KMS-11 (cell line): ENCODE measurements at regions not wholly inside any gene's neighbourhood (a gene's known extent, or its start where the extent isn't known, plus 50 kb on each side); places are given as distances from the start of the nearest gene placed in this dataset.

ENCODE experiments used
- H2AFZ ChIP-seq: fragments of 200-600 bp; sonication (generic); 2 replicates; pipeline ENCODE4 v1.6.1; 2016; ENCODE audit warnings: antibody characterized with exemption, mixed run types, low read depth
- H3K27ac ChIP-seq: fragments of 200-600 bp; sonication (generic); 2 replicates; pipeline ENCODE4 v1.6.1; 2016; ENCODE audit warnings: mild to moderate bottlenecking, mixed run types
- H3K27me3 ChIP-seq: fragments of 200-600 bp; sonication (generic); 2 replicates; pipeline ENCODE4 v1.6.1; 2017; ENCODE audit warnings: mild to moderate bottlenecking, low read depth, mixed run types, moderate library complexity; ENCODE audit not compliant: insufficient read depth
- H3K36me3 ChIP-seq: fragments of 200-600 bp; sonication (generic); 2 replicates; pipeline ENCODE4 v1.6.1; 2017; ENCODE audit warnings: mild to moderate bottlenecking, mixed run types; ENCODE audit not compliant: insufficient read depth
- H3K4me1 ChIP-seq: fragments of 200-600 bp; sonication (generic); 2 replicates; pipeline ENCODE4 v1.6.1; 2016; ENCODE audit warnings: mild to moderate bottlenecking, low read depth, mixed run types; ENCODE audit not compliant: poor library complexity, severe bottlenecking
- H3K4me2 ChIP-seq: fragments of 200-600 bp; sonication (generic); 2 replicates; pipeline ENCODE4 v1.7.0; 2016; ENCODE audit warnings: mild to moderate bottlenecking, mixed run types
- H3K4me3 ChIP-seq: fragments of 200-600 bp; sonication (generic); IDR thresholded peaks from 2 replicates; pipeline ENCODE4 v1.6.1; 2017; ENCODE audit warnings: low read depth, low read length, mixed read lengths; ENCODE audit not compliant: insufficient read depth
- H3K79me2 ChIP-seq: fragments of 200-600 bp; sonication (generic); 2 replicates; pipeline ENCODE4 v1.6.1; 2016; ENCODE audit warnings: low read depth, mixed run types; ENCODE audit not compliant: insufficient read depth
- H3K9ac ChIP-seq: fragments of 200-600 bp; sonication (generic); 2 replicates; pipeline ENCODE4 v1.6.1; 2016; ENCODE audit warnings: mild to moderate bottlenecking, mixed run types
- H4K20me1 ChIP-seq: fragments of 200-600 bp; sonication (generic); 2 replicates; pipeline ENCODE4 v1.6.1; 2016; ENCODE audit warnings: mild to moderate bottlenecking, mixed run types; ENCODE audit not compliant: insufficient read depth
- CTCF ChIP-seq: fragments of 200-600 bp; sonication (generic); conservative IDR thresholded peaks from 2 replicates; pipeline ENCODE4 v1.6.1; 2017; ENCODE audit warnings: low read depth, mild to moderate bottlenecking, antibody characterized with exemption, low read length, moderate library complexity, mixed read lengths

GRCh38 chr6:124901084-124901483 is 61.2 kb upstream of the RNF217 start:
- Histone ChIP-seq H3K4me1 (no peaks in the 10 kb centered on the region), H3K36me3 (no peaks in the 10 kb centered on the region), H3K79me2 (no peaks in the 10 kb centered on the region), H3K4me2 (no peak overlapping the region), H3K27me3 (no peaks in the 10 kb centered on the region), H3K27ac (no peak overlapping the region), H2AFZ (no peak overlapping the region), H3K4me3 (no peak overlapping the region), H4K20me1 (no peaks in the 10 kb centered on the region), H3K9ac (no peak overlapping the region)
- no peak for TF ChIP-seq CTCF

GRCh38 chr6:124903797-124904196 is 58.4 kb upstream of the RNF217 start:
- Histone ChIP-seq H3K4me1 (no peaks in the 10 kb centered on the region), H3K4me3 (no peak overlapping the region), H3K36me3 (no peaks in the 10 kb centered on the region), H3K27me3 (no peaks in the 10 kb centered on the region), H3K4me2 (no peak overlapping the region), H4K20me1 (no peaks in the 10 kb centered on the region), H3K9ac (no peak overlapping the region), H3K27ac (no peak overlapping the region), H3K79me2 (no peaks in the 10 kb centered on the region), H2AFZ (no peak overlapping the region)
- no peak for TF ChIP-seq CTCF

GRCh38 chr6:124907596-124907995 is 54.6 kb upstream of the RNF217 start:
- Histone ChIP-seq H3K9ac (no peak overlapping the region), H3K4me1 (no peaks in the 10 kb centered on the region), H3K4me3 (no peak overlapping the region), H3K36me3 (no peaks in the 10 kb centered on the region), H3K27ac (no peak overlapping the region), H2AFZ (no peak overlapping the region), H3K4me2 (no peak overlapping the region), H3K79me2 (no peaks in the 10 kb centered on the region), H4K20me1 (no peaks in the 10 kb centered on the region), H3K27me3 (no peaks in the 10 kb centered on the region)
- no peak for TF ChIP-seq CTCF
